H1 (cell line): ENCODE measurements at regions not wholly inside any gene's neighbourhood (a gene's known extent, or its start where the extent isn't known, plus 50 kb on each side); places are given as distances from the start of the nearest gene placed in this dataset.

Experiments
- CTCF ChIA-PET: fragments of 300-600 bp; sonication (Branson Sonifier 250); formaldehyde crosslinking; loops from one replicate; lab custom pipeline; 2021; ENCODE audit not compliant: partially characterized antibody; lab: Charles Lee
- POLR2A ChIA-PET: fragments of 300-600 bp; sonication (Branson Sonifier 250); formaldehyde crosslinking; loops from one replicate; lab custom pipeline; 2021; ENCODE audit warnings: inconsistent platforms; ENCODE audit not compliant: partially characterized antibody; lab: Charles Lee
- DNase-seq, 2 experiments: peaks; one replicate each; pipeline versions ENCODE4 v3.0.0 to v3.0.0-alpha.2; 2010 to 2022; ENCODE audit warnings: low spot score in 2 of 2, low read depth in 1 of 2, mixed read lengths in 1 of 2
- FAIRE-seq: peaks from 2 replicates; lab custom pipeline; 2011; peaks lifted over from hg19 to GRCh38; lab: Jason Lieb, UNC
- H2AFZ ChIP-seq: 2 replicates; pipeline ENCODE4 v1.8.1; 2012; ENCODE audit warnings: low read length, inconsistent platforms
- H2AK5ac ChIP-seq: 2 replicates; pipeline ENCODE4 v1.6.1; 2013; ENCODE audit warnings: low read depth, low read length
- H2BK120ac ChIP-seq: replicated peaks from 2 replicates; pipeline ENCODE3; 2013; ENCODE audit warnings: low read depth, low read length, inconsistent platforms
- H2BK12ac ChIP-seq: 2 replicates; pipeline ENCODE4 v1.6.1; 2013; ENCODE audit warnings: low read depth, low read length
- H2BK15ac ChIP-seq: 2 replicates; pipeline ENCODE4 v1.6.1; 2013; ENCODE audit warnings: low read length
- H2BK20ac ChIP-seq: 2 replicates; pipeline ENCODE4 v1.6.1; 2013; ENCODE audit warnings: low read length
- H2BK5ac ChIP-seq: 2 replicates; pipeline ENCODE4 v1.6.1; 2013; ENCODE audit warnings: low read depth, low read length
- H3K14ac ChIP-seq: 2 replicates; pipeline ENCODE4 v1.6.1; 2013; ENCODE audit warnings: inconsistent platforms; ENCODE audit not compliant: insufficient read length
- H3K18ac ChIP-seq: 2 replicates; pipeline ENCODE4 v1.6.1; 2013; ENCODE audit warnings: low read length; ENCODE audit errors: extremely low read depth
- H3K23ac ChIP-seq: 2 replicates; pipeline ENCODE4 v1.6.1; 2013; ENCODE audit warnings: inconsistent platforms; ENCODE audit not compliant: insufficient read length
- H3K23me2 ChIP-seq: 2 replicates; pipeline ENCODE4 v1.6.1; 2013; ENCODE audit warnings: low read depth, low read length
- H3K27ac ChIP-seq: 2 replicates; pipeline ENCODE4 v1.6.1; 2011; ENCODE audit warnings: low read depth, low read length, inconsistent platforms
- H3K27me3 ChIP-seq, 4 experiments: replicated peaks in 1 of 4; 1 replicate in 1 of 4; 2 replicates in 3 of 4; pipeline versions ENCODE4 v1.6.1 to v1.8.1; 2011 to 2013; ENCODE audit warnings: low read length in 3 of 4, mild to moderate bottlenecking in 3 of 4, inconsistent platforms in 2 of 4, mixed read lengths in 2 of 4, moderate library complexity in 1 of 4; ENCODE audit not compliant: control insufficient read depth in 3 of 4, insufficient read depth in 3 of 4; ENCODE audit errors: extremely low read depth in 1 of 4
- H3K36me3 ChIP-seq, 4 experiments: 2 replicates each; pipeline versions ENCODE4 v1.6.1 to v1.8.1; 2011 to 2013; ENCODE audit warnings: mild to moderate bottlenecking in 4 of 4, low read length in 3 of 4, moderate library complexity in 2 of 4, control low read depth in 1 of 4, inconsistent platforms in 1 of 4; ENCODE audit not compliant: insufficient read depth in 4 of 4, control insufficient read depth in 2 of 4
- H3K4ac ChIP-seq: replicated peaks from 2 replicates; pipeline ENCODE3; 2013; ENCODE audit warnings: low read length, low read depth, mixed read lengths, inconsistent platforms; ENCODE audit not compliant: insufficient read length
- H3K4me1 ChIP-seq, 4 experiments: replicated peaks in 1 of 4; 1 replicate in 1 of 4; 2 replicates in 3 of 4; pipeline versions ENCODE4 v1.6.1 to v1.8.1; 2011 to 2013; ENCODE audit warnings: low read length in 3 of 4, inconsistent platforms in 2 of 4, mixed read lengths in 1 of 4; ENCODE audit not compliant: insufficient read depth in 4 of 4, control insufficient read depth in 3 of 4
- H3K4me2 ChIP-seq, 2 experiments: 2 replicates each; pipeline versions ENCODE4 v1.6.1 to v1.8.1; 2011 to 2013; ENCODE audit warnings: low read depth in 2 of 2, low read length in 2 of 2, control low read depth in 1 of 2, inconsistent platforms in 1 of 2, mild to moderate bottlenecking in 1 of 2; ENCODE audit not compliant: insufficient read depth in 1 of 2
- H3K4me3 ChIP-seq, 4 experiments: fragments of 200-600, 300-600 bp in 1 of 4; sonication (generic), shearing (Covaris generic), sonication (Bioruptor Twin) in 1 of 4; 2 replicates each; pipeline versions ENCODE4 v1.5.1 to v1.8.1; 2011 to 2016; ENCODE audit warnings: low read length in 4 of 4, low read depth in 3 of 4, control low read depth in 2 of 4, inconsistent platforms in 2 of 4, mild to moderate bottlenecking in 2 of 4, mixed read lengths in 1 of 4, moderate library complexity in 1 of 4; ENCODE audit not compliant: insufficient read depth in 2 of 4; ENCODE audit errors: extremely low read depth in 1 of 4
- H3K56ac ChIP-seq: replicated peaks from 2 replicates; pipeline ENCODE3; 2013; ENCODE audit warnings: low read depth, mild to moderate bottlenecking, mixed read lengths, low read length, inconsistent platforms; ENCODE audit not compliant: insufficient read length
- H3K79me1 ChIP-seq: 2 replicates; pipeline ENCODE4 v1.6.1; 2013; ENCODE audit warnings: low read depth, low read length, control low read depth
- H3K79me2 ChIP-seq, 2 experiments: 2 replicates each; pipeline versions ENCODE4 v1.6.1 to v1.8.1; 2012 to 2013; ENCODE audit warnings: low read length in 2 of 2, mild to moderate bottlenecking in 2 of 2, inconsistent platforms in 1 of 2; ENCODE audit not compliant: insufficient read depth in 2 of 2, control insufficient read depth in 1 of 2
- H3K9ac ChIP-seq, 4 experiments: replicated peaks in 1 of 4; 1 replicate in 1 of 4; 2 replicates in 3 of 4; pipeline versions ENCODE4 v1.6.1 to v1.8.1; 2011 to 2013; ENCODE audit warnings: low read depth in 3 of 4, low read length in 3 of 4, control low read depth in 2 of 4, mild to moderate bottlenecking in 2 of 4, moderate library complexity in 2 of 4, inconsistent platforms in 1 of 4; ENCODE audit errors: extremely low read depth in 1 of 4
- H3K9me3 ChIP-seq, 2 experiments: 2 replicates each; pipeline versions ENCODE4 v1.6.1 to v1.8.1; 2012 to 2013; ENCODE audit warnings: mild to moderate bottlenecking in 2 of 2, moderate library complexity in 2 of 2, control low read depth in 1 of 2, inconsistent platforms in 1 of 2, low read depth in 1 of 2, low read length in 1 of 2, mixed read lengths in 1 of 2; ENCODE audit not compliant: insufficient read depth in 2 of 2
- H4K20me1 ChIP-seq, 2 experiments: replicated peaks in 1 of 2; 2 replicates each; pipeline versions ENCODE3 to v1.8.1; 2011 to 2013; ENCODE audit warnings: inconsistent platforms in 2 of 2, low read length in 2 of 2, mild to moderate bottlenecking in 1 of 2; ENCODE audit not compliant: insufficient read depth in 2 of 2, control insufficient read depth in 1 of 2
- H4K5ac ChIP-seq: 2 replicates; pipeline ENCODE4 v1.6.1; 2013; ENCODE audit warnings: low read length, low read depth, mixed read lengths, inconsistent platforms; ENCODE audit not compliant: insufficient read length
- H4K8ac ChIP-seq: 2 replicates; pipeline ENCODE4 v1.8.0; 2013; ENCODE audit warnings: mild to moderate bottlenecking, moderate library complexity, low read length, inconsistent platforms; ENCODE audit not compliant: insufficient read depth; ENCODE audit errors: extremely low read depth
- H4K91ac ChIP-seq: replicated peaks from 2 replicates; pipeline ENCODE3; 2013; ENCODE audit warnings: low read length, mixed read lengths, inconsistent platforms; ENCODE audit not compliant: insufficient read length
- ATF2 ChIP-seq: IDR thresholded peaks from 2 replicates; pipeline ENCODE4 v1.6.1; 2012; ENCODE audit warnings: low read length, inconsistent platforms
- BRCA1 ChIP-seq: IDR thresholded peaks from 2 replicates; pipeline ENCODE4 v1.6.1; 2012; ENCODE audit warnings: low read depth, low read length, improper control_type of control experiment
- CEBPB ChIP-seq: IDR thresholded peaks from 2 replicates; pipeline ENCODE4 v1.6.1; 2012; ENCODE audit warnings: low read depth, low read length
- CHD1 ChIP-seq: IDR thresholded peaks from 2 replicates; pipeline ENCODE4 v1.6.1; 2012; ENCODE audit warnings: low read depth, low read length, improper control_type of control experiment
- CHD2 ChIP-seq: IDR thresholded peaks from 2 replicates; pipeline ENCODE4 v1.6.1; 2012; ENCODE audit warnings: low read length, improper control_type of control experiment
- GTF2F1 ChIP-seq: IDR thresholded peaks from 2 replicates; pipeline ENCODE4 v1.6.1; 2012; ENCODE audit warnings: low read depth, low read length, improper control_type of control experiment, borderline replicate concordance
- NRF1 ChIP-seq: IDR thresholded peaks from 2 replicates; pipeline ENCODE4 v1.6.1; 2011; ENCODE audit warnings: mild to moderate bottlenecking, low read depth, low read length, improper control_type of control experiment
- RBBP5 ChIP-seq: IDR thresholded peaks from 2 replicates; pipeline ENCODE4 v1.7.1; 2012; ENCODE audit warnings: low read depth, mild to moderate bottlenecking, inconsistent platforms, low read length, moderate library complexity, borderline replicate concordance
- RFX5 ChIP-seq: IDR thresholded peaks from 2 replicates; pipeline ENCODE4 v1.6.1; 2011; ENCODE audit warnings: low read depth, low read length, improper control_type of control experiment, borderline replicate concordance
- SIN3A ChIP-seq, 2 experiments: IDR thresholded peaks in 1 of 2; conservative IDR thresholded peaks in 1 of 2; 2 replicates each; pipeline ENCODE4 v1.6.1; 2011 to 2012; ENCODE audit warnings: low read length in 2 of 2, improper control_type of control experiment in 1 of 2, low read depth in 1 of 2, mild to moderate bottlenecking in 1 of 2
- SP1 ChIP-seq: IDR thresholded peaks from 2 replicates; pipeline ENCODE4 v1.6.1; 2011; ENCODE audit warnings: low read depth, low read length
- SP4 ChIP-seq: IDR thresholded peaks from 2 replicates; pipeline ENCODE4 v1.6.1; 2012; ENCODE audit warnings: low read length, inconsistent platforms
- TCF12 ChIP-seq: IDR thresholded peaks from 2 replicates; pipeline ENCODE4 v1.6.1; 2011; ENCODE audit warnings: low read depth, mild to moderate bottlenecking, low read length
- USF2 ChIP-seq: IDR thresholded peaks from 2 replicates; pipeline ENCODE4 v1.6.1; 2011; ENCODE audit warnings: low read length, improper control_type of control experiment
- ZNF274 ChIP-seq: IDR thresholded peaks from 2 replicates; pipeline ENCODE4 v1.7.0; 2012; ENCODE audit warnings: low read length, borderline replicate concordance; ENCODE audit errors: extremely low read depth

GRCh38 chr11:15683528-15683927, 568.8 kb downstream of the INSC start:
- Histone ChIP-seq H4K8ac (no peak overlapping the region), H3K4ac (no peak overlapping the region), H3K4me3 (no peak overlapping the region), H3K27me3 (no peaks in the 10 kb centered on the region), H2BK20ac (no peak overlapping the region), H2BK120ac (no peak overlapping the region), H3K18ac (no peak overlapping the region), H3K23ac (no peak overlapping the region), H2AK5ac (no peak overlapping the region), H3K56ac (no peak overlapping the region), H3K79me1 (no peaks in the 10 kb centered on the region), H3K9ac (no peak overlapping the region), H3K79me2 (no peaks in the 10 kb centered on the region), H4K5ac (no peak overlapping the region), H3K9me3 (no peaks in the 10 kb centered on the region), H4K20me1 (no peaks in the 10 kb centered on the region), H2BK12ac (no peak overlapping the region), H3K23me2 (no peaks in the 10 kb centered on the region; the same call in 1 of the 2 replicates), H3K36me3 (no peaks in the 10 kb centered on the region), H2AFZ (no peak overlapping the region), H3K4me1 (no peaks in the 10 kb centered on the region), H2BK15ac (no peak overlapping the region), H2BK5ac (no peak overlapping the region), H3K27ac (no peak overlapping the region), H3K4me2 (no peak overlapping the region), H4K91ac (no peak overlapping the region), H3K14ac (no peak overlapping the region)
- DNase-seq (no peak), FAIRE-seq (no peak)
- POLR2A ChIA-PET, result no interaction called here
- CTCF ChIA-PET, result no interaction called here
- TF ChIP-seq CEBPB (no peak), SP4 (no peak), SP1 (no peak), NRF1 (no peak), RFX5 (no peak), USF2 (no peak), SIN3A (conservative IDR thresholded peaks at IDR 0.05 in 1 of 2, IDR thresholded peaks at IDR 0.05 in 1 of 2; ENCODE audit: low read depth in 1 of 2, low read length in 2 of 2) (no peak), ZNF274 (no peak), TCF12 (no peak), GTF2F1 (no peak), ATF2 (no peak), CHD2 (no peak), BRCA1 (no peak), CHD1 (no peak), RBBP5 (no peak)
